ENCODE measurements at regions not wholly inside any gene's neighbourhood (a gene's known extent, or its start where the extent isn't known, plus 50 kb on each side); places are given as distances from the start of the nearest gene placed in this dataset.

GRCh38 chr4:4613641-4614286, 71.9 kb upstream of the STX18 start:
- TF ChIP-seq, protein P1, sequence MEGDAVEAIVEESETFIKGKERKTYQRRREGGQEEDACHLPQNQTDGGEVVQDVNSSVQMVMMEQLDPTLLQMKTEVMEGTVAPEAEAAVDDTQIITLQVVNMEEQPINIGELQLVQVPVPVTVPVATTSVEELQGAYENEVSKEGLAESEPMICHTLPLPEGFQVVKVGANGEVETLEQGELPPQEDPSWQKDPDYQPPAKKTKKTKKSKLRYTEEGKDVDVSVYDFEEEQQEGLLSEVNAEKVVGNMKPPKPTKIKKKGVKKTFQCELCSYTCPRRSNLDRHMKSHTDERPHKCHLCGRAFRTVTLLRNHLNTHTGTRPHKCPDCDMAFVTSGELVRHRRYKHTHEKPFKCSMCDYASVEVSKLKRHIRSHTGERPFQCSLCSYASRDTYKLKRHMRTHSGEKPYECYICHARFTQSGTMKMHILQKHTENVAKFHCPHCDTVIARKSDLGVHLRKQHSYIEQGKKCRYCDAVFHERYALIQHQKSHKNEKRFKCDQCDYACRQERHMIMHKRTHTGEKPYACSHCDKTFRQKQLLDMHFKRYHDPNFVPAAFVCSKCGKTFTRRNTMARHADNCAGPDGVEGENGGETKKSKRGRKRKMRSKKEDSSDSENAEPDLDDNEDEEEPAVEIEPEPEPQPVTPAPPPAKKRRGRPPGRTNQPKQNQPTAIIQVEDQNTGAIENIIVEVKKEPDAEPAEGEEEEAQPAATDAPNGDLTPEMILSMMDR (IDR thresholded peaks at IDR 0.05; ENCODE audit: borderline replicate concordance, insufficient read depth, low read depth, low read length), result no peak
- no peak overlapping the region for H3K4me3 ChIP-seq (ENCODE audit: low read depth, low read length)

DNA sequence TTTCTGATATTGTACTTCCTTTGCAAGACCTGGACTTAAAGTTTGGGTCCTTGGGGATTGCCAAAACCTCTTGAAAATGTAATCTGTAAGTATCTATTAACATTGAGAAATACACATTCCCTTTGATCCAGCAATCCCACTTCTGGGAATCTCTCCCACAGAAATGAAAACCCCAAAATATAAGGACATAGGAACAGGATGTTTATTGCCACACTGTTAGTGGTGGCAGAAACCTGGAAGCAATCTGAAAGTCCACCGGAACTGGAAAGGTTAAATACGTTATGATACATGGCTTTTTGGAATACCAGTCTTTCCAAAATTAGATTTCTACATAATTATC, 71.2 kb upstream of the STX18 start:
- no peak overlapping the region for H3K4me3 ChIP-seq (ENCODE audit: low read depth, low read length)
- TF ChIP-seq, protein P1 (IDR thresholded peaks at IDR 0.05; ENCODE audit: borderline replicate concordance, insufficient read depth, low read depth, low read length), result no peak

- H3K4me3 ChIP-seq (ENCODE audit: low read depth, low read length), result no peak overlapping the region
- TF ChIP-seq, protein P1 (IDR thresholded peaks at IDR 0.05; ENCODE audit: borderline replicate concordance, insufficient read depth, low read depth, low read length), result no peak
Measured at GRCh38 chr4:4610672-4611071, 68.8 kb upstream of the STX18 start.

DNA sequence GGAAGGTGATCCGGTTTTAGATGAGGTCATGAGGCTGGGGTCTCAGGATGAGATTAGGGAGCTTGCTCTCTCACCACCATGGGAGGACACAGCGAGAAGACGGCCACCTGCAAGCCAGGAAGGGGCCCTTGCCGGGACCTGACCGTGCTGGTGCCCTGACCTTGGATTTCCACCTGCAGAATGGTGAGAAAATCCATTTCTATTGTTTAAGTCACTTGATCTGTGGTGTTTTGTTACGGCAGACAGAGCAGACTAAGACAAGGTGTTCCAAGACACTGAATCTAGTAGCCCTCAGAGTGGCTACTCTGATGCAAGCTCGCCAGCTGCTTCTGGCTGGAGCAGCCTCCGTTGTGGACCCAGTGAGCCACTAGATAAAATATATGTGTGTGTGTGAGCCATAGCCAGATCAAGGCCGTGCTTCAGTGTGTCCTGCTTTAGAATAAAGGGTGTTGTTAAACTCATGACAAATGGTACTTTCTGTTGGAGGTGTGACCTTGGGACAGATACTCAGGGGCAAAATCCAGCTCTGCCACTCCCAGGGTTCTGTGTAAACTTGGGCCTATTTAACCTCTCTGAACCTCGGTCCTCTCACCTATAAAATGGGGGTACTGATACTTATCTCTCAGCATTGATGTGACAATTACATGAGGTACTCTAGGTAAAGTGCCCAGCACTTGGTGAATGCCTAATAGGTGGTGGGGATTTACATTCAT, 67.9 kb upstream of the STX18 start:
- TF ChIP-seq, protein P1 (IDR thresholded peaks at IDR 0.05; ENCODE audit: borderline replicate concordance, insufficient read depth, low read depth, low read length), result no peak
- H3K4me3 ChIP-seq (ENCODE audit: low read depth, low read length), result no peak overlapping the region

DNA sequence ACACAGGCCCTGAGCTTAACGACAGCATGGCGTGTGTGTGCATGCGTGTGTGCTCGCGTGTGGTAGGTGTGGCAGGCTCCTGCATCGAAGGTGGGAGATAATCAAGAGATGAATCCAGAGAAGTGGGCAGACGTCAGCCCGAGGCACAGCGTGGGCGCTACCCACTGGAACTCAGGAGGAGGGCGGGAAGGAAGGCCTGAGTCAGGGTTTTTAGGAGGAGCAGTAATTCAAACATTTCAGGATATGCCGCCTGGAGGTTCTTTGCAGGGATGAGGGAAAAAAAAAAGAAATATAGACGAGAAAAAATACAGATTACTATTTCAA, 66.3 kb upstream of the STX18 start:
- no peak overlapping the region for H3K4me3 ChIP-seq (ENCODE audit: low read depth, low read length)
- TF ChIP-seq, protein P1 (IDR thresholded peaks at IDR 0.05; ENCODE audit: borderline replicate concordance, insufficient read depth, low read depth, low read length), result no peak

DNA sequence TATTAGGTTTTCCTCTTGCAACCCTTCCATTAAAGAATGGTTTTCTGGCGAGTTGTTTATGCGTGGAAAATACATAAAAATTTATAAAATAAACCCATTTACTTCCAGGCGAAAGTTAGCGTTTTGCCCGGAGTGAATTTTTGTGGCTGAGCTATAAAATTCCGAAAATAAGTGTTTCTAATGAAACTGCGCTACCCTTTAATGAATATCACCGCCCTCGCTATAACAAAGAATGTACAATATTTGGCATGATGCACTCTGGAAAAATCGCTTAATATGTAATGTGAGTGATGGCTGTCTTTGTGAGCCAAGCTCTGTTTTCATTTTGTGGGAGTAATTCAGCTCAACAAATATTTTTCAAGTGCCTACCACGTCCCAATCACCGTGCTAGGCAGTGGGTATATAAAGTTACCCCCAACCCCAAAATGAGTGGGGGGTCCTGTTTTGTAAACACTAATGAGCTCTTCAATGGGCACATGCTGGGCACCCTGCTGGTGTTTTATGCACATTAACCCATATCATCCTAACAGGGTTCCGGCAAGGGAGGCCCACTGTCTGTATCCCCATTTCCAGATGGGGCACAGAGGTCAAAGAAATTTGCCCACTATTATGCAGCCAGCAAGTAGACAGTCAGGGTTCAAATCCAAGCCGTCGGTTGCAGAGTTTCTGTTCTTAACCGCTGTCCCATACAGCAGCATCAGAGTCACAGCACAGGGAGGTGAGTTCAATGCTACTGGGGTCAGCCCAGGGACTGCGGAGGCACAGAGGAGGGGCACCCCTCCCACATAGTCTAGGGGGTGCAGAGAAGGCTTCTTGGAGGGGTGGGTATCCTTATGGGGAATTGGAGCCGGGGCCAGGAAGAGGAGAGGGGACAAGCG, 65.7 kb upstream of the STX18 start:
- TF ChIP-seq, protein P1 (IDR thresholded peaks at IDR 0.05; ENCODE audit: borderline replicate concordance, insufficient read depth, low read depth, low read length), result no peak
- no peak overlapping the region for H3K4me3 ChIP-seq (ENCODE audit: low read depth, low read length)

Measured in GM12875 (cell line).